HG03159 (cell line): ENCODE measurements at regions not wholly inside any gene's neighbourhood (a gene's known extent, or its start where the extent isn't known, plus 50 kb on each side); places are given as distances from the start of the nearest gene placed in this dataset.
"Not testable (repeated sequence)": the region's sequence is repeated elsewhere in the genome, so short reads cannot be mapped to it uniquely, and the experiment has no call there.

Experiments used
- ATAC-seq: cut with Tn5 transposase; IDR thresholded peaks from one replicate; pipeline ENCODE4 v1.9.1; 2021; ENCODE audit warnings: mild to moderate bottlenecking, moderate library complexity; ENCODE audit not compliant: unreplicated experiment

DNA sequence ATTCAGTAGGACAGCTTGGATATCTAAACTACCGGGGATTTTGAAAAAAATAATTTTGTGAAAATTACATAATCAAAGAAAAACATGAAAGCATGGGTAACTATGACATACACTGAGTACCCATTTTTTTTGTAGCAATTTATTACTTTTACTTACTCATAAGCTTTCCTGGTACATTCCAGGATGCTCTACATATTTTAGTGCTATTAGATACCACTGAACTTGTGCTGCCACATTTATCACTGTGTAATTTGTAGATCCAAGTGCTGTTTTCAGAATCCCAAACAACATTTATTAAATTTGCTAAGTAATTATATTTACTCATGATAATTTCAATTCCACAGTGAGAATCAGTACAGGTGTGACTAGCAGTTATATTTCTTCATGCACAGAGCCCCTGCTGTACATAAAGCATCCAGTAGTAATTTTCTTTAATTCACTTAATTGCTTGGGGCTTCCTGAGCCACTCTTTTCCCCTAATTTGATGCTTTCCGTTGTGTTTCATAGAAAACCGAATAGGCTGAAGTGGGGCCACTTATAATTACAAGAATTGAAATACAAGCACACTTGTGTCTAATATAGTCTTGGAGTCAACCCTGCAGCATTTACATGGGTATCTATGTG, 2254.4 kb downstream of the ARAP2 start:
- ATAC-seq: no peak

GRCh38 chr4:33996075-33996718, 2248.1 kb downstream of the ARAP2 start:
- no peak for ATAC-seq

DNA sequence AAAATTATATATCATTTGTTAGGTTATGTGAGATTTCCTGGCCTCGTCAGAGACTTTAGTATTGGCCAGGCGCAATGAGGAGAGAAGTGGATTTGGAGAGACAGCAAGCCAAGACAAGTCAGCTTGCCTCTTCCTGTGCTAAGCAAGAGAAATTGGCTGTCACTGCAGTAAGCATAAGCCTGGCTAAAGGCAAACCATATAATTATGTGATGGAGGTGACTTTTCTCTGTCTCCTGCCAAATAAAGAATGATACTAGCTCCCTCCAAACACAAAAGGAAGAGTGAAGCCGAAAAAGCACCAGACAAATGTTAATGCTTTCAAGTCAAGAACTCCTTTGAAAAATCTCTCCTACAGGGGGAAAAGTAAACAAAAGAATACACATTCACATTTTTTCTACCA, 2246.0 kb downstream of the ARAP2 start:
- no peak for ATAC-seq

DNA sequence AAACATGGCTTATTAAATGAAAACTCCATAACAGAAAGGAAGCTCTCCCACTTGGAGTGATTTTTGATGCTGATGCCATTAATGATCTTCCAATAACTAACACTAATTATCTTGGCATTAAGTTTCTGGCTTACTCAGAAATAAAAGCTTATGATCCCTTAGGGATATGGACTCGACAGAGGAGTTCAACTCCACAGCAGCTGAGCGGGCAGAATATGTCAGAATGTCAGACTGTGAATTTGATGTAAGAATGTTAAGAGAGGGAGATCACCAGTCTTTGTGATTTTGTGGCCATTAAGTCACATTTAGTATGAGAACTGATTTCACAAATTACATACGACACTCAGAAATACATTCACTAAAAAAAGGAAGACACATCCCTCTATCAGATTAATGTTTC, 2244.0 kb downstream of the ARAP2 start:
- no peak for ATAC-seq

DNA sequence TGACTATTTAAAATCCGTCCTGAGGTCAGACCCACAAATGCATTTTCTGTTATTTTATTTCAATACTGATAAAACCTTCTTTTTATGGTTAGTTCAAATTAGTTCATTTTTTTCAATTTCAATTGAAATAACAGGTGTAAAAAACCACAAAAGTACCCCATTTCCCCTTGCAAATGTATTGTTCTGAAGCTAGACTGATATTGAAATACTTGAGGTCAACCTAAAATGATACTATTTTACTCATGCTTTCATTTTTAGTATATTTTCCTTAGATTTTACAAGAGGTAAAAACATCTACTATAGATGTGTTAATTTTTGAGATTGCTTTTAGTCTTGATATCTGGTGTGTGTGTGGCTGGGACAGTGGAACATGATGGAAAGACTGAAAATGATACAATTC, 2237.8 kb downstream of the ARAP2 start:
- not testable (repeated sequence) for ATAC-seq

GRCh38 chr4:34009951-34010350, 2234.4 kb downstream of the ARAP2 start:
- no peak for ATAC-seq

DNA sequence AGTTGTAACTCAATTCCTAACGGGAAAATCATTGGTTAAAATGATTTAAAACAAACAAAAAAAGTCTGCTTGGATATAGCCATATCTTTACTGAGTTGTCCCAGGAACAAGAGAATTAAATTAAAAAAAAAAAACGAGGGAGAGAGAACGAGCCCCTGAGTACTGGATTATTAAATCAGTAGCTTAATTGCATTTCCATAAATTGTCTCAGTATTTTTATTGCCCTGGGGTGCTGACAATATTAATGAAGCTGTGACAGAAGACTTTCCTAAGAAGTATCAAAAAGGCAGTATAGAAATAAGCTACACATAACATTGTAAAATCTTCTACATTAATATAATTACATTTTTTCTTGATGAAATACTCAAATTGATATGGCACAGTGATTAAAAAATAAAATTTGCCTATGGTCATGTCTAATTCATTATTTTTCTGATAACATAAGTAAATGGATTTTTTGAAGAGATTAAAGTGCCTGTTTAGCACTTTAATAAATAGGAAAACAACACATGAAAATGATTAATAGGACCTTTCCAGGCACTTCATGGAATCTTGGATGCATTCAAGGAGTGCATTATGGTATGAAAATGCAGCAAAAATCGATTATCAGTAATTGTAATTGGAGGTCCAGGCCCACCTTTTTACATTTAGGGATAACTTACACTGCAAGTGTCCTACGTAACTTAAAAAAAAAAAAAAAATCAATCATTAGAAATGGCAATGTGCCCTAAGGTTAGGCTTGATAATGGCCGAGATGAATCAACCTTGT, 2233.4 kb downstream of the ARAP2 start:
- ATAC-seq: no peak

DNA sequence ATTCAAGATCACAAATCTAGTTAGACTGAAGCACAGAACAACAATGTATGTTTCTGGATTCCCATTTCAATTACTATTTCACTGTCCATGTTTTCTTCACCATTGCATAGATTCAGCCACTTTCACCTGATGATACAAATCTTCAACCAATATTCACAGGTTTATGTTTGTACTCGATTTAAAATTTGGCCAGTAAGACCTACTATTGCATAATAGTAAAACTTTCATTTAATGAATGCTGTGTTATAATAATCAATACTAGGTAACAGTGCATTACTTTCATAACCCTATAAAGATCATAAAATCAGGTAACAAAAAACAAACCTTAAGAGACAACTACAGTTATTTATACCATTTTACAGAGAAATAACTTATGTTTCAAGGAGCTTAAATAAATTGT, 2209.1 kb downstream of the ARAP2 start:
- no peak for ATAC-seq

DNA sequence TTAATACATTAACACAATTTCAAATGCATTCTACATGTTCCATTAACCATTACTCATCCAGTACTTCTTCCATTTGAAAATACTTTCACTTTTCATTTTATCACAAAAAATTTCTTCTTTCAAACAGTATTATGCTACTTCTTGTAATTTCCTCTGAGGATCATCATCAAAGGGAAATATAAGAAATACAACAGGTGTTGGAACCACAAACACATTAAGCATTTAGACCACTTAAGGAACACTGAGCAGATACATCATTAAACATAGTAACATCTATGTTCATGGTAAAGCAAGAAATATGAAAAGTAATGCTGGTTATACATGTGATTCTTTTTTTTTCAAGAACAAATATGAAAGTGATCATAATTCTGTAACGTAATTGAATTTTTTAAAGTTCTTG, 2207.0 kb downstream of the ARAP2 start:
- ATAC-seq: no peak

DNA sequence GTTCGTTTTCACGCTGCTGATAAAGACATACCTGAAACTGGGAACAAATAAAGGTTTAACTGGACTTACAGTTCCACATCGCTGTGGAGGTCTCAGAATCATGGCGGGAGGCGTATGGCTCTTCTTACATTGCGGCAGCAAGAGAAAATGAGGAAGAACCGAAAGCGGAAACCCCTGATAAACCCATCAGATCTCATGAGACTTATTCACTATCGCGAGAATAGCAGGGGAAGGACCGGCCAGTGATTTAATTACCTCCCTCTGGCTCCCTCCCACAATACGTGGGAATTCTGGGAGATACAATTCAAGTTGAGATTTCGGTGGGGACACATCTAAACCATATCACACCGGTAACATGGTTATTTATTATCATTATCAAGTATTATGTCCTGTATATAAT, 2204.5 kb downstream of the ARAP2 start:
- ATAC-seq: no peak

DNA sequence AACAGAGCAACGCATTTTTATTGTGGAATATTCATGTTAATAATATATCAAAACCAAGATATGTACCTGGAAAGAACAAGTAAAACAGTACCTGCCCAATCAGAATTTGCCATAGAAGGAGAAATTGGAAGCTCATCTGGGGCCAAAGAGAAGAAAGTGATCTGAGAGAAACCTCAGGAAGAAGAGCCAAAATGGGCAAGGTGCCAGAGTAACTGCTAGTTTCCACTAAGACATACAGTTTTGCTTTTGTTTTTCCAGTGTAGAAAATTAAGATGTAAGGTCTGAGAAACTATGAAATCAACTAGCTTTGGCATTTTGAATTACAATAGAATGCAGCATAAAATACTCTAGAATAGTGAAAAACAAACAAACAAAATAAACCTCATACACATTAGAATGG, 2201.2 kb downstream of the ARAP2 start:
- ATAC-seq: no peak

GRCh38 chr4:34046580-34046979, 2197.7 kb downstream of the ARAP2 start:
- ATAC-seq: no peak

DNA sequence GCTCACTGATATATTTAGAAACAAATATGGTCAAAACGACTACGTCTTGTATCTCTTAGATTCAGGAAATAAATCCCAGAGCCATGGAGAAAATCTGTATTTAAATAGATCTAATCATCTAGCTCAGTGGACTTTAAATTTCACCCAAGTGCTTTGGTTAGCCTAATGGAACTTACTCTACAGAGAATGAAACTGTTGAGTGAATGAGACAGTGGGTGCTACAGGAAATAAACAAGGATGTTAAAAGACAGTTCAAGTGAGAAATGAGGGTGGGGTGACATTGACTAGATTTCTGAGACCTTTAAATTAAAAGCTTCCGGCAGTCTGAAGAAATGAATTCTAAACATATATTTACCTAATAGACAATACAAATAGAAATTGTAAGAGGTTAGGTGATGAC, 2197.0 kb downstream of the ARAP2 start:
- no peak for ATAC-seq

DNA sequence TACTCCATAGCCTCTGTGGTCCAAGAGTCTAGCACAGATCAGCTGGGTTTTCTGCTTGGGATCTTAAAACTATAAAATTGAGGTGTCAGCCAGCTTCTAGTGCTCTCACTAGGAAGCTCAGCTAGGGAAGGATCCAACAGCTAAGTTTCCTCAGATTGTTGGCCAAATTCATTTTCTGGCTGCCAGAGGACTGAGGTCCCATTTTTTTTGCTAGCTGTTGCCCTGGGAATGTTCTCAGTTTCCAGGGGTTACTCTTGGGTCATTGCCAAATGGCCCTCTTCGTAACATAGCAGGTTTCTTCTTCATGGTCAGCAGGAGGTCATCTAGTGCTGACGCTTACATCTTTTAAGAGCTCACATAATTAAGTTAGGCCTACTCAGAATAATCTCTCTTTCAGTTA, 2178.2 kb downstream of the ARAP2 start:
- no peak for ATAC-seq

DNA sequence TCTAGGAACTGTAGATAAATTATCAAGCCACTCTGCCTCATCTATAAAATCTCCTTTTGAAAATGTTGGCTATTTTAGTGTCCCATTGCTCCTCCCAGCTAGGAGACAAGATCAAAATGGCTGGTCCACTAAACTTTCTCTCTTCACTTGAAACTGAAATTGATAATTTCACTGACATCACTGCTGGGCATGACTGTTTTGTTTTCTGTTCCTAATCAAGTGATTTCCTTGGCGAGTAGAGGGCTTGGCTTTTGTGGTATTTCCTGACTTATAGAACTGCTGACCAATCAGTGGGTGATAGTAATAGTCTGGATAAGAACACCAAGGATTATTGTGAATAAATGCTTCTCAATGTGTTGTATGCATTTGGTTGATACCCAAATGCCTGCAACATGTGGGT, 2152.9 kb downstream of the ARAP2 start:
- ATAC-seq: no peak

DNA sequence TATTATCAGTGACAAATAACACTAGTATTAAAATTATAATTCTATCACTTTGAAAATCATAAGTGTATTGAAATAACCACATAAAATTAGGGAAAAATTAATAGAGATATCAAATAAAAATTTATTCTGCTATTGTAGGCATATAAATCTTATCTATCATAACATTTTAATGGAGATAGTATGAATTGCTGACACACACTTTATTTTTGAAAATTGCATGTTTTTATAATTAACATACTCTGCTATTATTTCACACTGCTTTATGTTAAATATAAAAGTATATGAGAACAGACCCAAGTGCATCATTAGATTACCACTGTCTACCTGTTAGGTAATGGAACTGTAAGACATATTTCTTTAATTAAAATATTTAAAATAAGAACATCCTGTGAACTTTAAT, 2150.2 kb downstream of the ARAP2 start:
- no peak for ATAC-seq

DNA sequence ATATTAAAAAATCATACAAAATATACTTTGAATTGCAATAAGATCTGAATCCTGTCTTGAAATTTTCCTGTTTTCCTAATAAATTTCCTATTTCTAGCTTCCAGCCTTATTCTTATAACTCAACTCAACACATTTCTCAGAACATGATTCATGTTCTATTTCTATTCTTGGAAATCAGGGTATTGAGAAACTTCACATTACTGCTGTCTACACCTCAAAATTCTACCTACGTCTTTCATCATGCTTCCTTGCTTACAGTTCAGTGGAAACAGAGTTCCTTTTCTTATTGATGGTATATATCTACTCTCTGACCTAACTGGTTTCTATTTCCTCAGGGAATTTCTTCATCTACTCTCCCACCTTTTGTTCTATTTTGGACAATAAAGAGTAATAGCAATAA, 2139.0 kb downstream of the ARAP2 start:
- no peak for ATAC-seq

DNA sequence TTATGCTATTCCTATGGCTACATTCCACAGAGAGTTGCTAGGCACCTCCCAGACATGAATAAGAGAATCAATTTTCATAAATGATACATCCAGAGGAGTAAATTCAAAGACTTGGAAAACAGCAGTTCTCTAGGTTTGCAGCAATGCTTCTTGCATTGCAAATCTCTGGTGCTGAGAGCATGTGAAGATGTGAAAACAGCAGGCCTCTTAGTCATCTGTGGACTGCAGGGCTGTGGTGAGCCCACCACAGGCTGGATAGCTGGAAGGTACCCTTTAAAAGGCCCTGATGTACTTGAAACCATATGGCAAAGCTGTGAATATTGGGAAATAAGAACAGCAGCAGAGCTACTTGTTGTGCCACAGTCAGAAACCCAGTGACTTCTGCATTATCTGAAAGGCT, 2135.9 kb downstream of the ARAP2 start:
- no peak for ATAC-seq

DNA sequence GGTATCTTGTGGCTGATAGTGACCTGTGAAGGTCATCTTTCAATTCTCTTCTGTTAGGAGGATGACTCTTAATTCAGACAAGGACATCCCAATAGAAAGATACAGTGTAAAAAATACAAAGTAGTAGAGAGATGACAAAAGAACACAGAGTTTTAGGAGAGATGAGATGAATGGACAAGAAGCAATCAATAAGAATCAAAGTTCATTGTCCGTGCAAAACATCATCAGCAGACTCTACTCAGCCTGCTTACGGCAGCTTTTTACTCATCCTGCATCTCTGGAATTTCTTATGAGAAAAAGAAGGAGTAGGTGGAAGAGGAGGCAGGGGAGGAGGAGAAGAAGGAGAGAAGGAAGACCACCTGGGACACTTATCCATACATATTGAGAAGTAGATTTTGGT, 2131.7 kb downstream of the ARAP2 start:
- no peak for ATAC-seq

GRCh38 chr4:34138385-34138784, 2105.9 kb downstream of the ARAP2 start:
- ATAC-seq: no peak

GRCh38 chr4:34139346-34139745, 2105.0 kb downstream of the ARAP2 start:
- ATAC-seq: no peak

DNA sequence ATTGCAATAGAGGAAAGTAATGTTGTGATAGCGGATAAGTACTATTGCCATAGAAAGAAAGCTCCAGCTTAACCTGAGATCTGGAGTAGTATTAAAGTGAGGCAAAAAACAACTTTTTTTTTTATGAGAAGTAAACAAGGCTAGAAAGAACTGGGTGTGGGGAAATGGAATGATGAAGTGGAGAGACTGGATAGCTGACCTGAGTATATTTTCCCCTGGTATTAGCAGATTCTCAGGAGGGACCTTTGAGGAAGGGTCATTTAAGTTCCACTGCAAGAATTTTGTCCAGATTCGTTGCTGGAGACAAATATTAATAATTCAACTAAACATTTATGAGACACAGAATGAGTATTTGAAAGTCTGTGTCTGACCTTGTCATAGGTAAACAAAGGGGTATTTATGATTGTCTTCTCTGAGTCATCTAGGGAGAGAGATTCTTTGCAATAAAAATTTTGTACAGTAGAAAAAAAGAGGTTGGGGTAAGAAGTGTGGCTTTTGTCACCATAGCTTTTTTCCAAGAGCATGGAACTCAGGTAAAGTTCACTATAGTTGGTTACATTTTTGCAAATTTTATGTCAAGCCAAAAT, 2095.9 kb downstream of the ARAP2 start:
- no peak for ATAC-seq
